ENCODE measurements at regions not wholly inside any gene's neighbourhood (a gene's known extent, or its start where the extent isn't known, plus 50 kb on each side); places are given as distances from the start of the nearest gene placed in this dataset.

GRCh38 chr3:124373524-124373923 is 356.7 kb upstream of the UMPS start:
- ChIA-PET CTCF (interaction anchor here (1.3 to 1.4 kb wide), 2 partner anchors 11 to 95 kb away, joined by 3 to 4 read pairs; no protein-coding TSS in a partner anchor), POLR2A (no interaction called here)
- DNase-seq (ENCODE audit: extremely low spot score): peak; percentile 32
- TF ChIP-seq CTCF (IDR thresholded peaks at IDR 0.05; ENCODE audit: control extremely low read depth, extremely low read depth, low read depth, missing control alignments): no peak

- ChIA-PET POLR2A (no interaction called here), CTCF (no interaction called here)
- no peak for DNase-seq (ENCODE audit: extremely low spot score)
- TF ChIP-seq CTCF (IDR thresholded peaks at IDR 0.05; ENCODE audit: control extremely low read depth, extremely low read depth, low read depth, missing control alignments): no peak
Observed at GRCh38 chr3:124374583-124374982, 355.7 kb upstream of the UMPS start.

GRCh38 chr3:124381575-124382333 is 348.5 kb upstream of the UMPS start:
- POLR2A ChIA-PET: interaction anchor here (0.6 kb wide), 1 partner anchor 24 kb away, joined by 10 read pairs; no protein-coding TSS in a partner anchor
- CTCF ChIA-PET: interaction anchor here (1.2 to 1.3 kb wide), 5 partner anchors 10 to 86 kb away, joined by 3 to 4 read pairs (median 3); no protein-coding TSS in a partner anchor

GRCh38 chr3:124383051-124383450 is 347.2 kb upstream of the UMPS start:
- POLR2A ChIA-PET: no interaction called here
- CTCF ChIA-PET: interaction anchor here (1.0 to 1.3 kb wide), 3 partner anchors 9 to 85 kb away, joined by 3 to 4 read pairs (median 3); no protein-coding TSS in a partner anchor
- no peak for TF ChIP-seq CTCF (IDR thresholded peaks at IDR 0.05; ENCODE audit: control extremely low read depth, extremely low read depth, low read depth, missing control alignments)
- no peak for DNase-seq (ENCODE audit: extremely low spot score)

More at GRCh38 chr3:124381575-124382333, 348.5 kb upstream of the UMPS start:
- no peak for TF ChIP-seq CTCF (IDR thresholded peaks at IDR 0.05; ENCODE audit: control extremely low read depth, extremely low read depth, low read depth, missing control alignments)
- DNase-seq (ENCODE audit: extremely low spot score): no peak

- CTCF ChIA-PET: interaction anchor here (1.1 to 1.2 kb wide), 2 partner anchors 20 to 103 kb away, joined by 3 read pairs; no protein-coding TSS in a partner anchor
- DNase-seq (ENCODE audit: extremely low spot score): no peak
- no peak for TF ChIP-seq CTCF (IDR thresholded peaks at IDR 0.05; ENCODE audit: control extremely low read depth, extremely low read depth, low read depth, missing control alignments)
- POLR2A ChIA-PET: no interaction called here
Observed at GRCh38 chr3:124383846-124384466, 346.3 kb upstream of the UMPS start.

- CTCF ChIA-PET: interaction anchor here (1.1 to 1.2 kb wide), 2 partner anchors 19 to 103 kb away, joined by 3 read pairs; no protein-coding TSS in a partner anchor
- TF ChIP-seq CTCF (IDR thresholded peaks at IDR 0.05; ENCODE audit: control extremely low read depth, extremely low read depth, low read depth, missing control alignments): no peak
- POLR2A ChIA-PET: no interaction called here
Observed at GRCh38 chr3:124384527-124384926, 345.7 kb upstream of the UMPS start.

More at GRCh38 chr3:124384527-124384926, 345.7 kb upstream of the UMPS start:
- DNase-seq (ENCODE audit: extremely low spot score): no peak

All from GM10248 (cell line).